Suprapubic skin (tissue), 4 donors: ENCODE measurements at regions not wholly inside any gene's neighbourhood (a gene's known extent, or its start where the extent isn't known, plus 50 kb on each side); places are given as distances from the start of the nearest gene placed in this dataset.

Source experiments
- CTCF ChIP-seq, 2 donors: fragments of 200-600 bp in 1 of 2; fragments of 450-650 bp in 1 of 2; sonication (generic) in 1 of 2; IDR thresholded peaks; one replicate each; pipeline ENCODE4 v1.5.1; 2016 to 2019; ENCODE audit warnings: antibody characterized with exemption in 2 of 2, mild to moderate bottlenecking in 1 of 2, moderate library complexity in 1 of 2
- POLR2A ChIP-seq, 2 donors: fragments of 450-650 bp; IDR thresholded peaks; one replicate each; pipeline ENCODE4 v1.6.1; 2017; ENCODE audit warnings: antibody characterized with exemption in 2 of 2, mild to moderate bottlenecking in 2 of 2, moderate library complexity in 2 of 2
- POLR2AphosphoS5 ChIP-seq, 3 donors: sonication (generic); formaldehyde crosslinking; IDR thresholded peaks; one replicate each; pipeline ENCODE4 v1.6.1; 2017; ENCODE audit warnings: antibody characterized with exemption in 3 of 3

GRCh38 chr16:52004343-52004742 is 542.6 kb downstream of the TOX3 start:
- no peak for TF ChIP-seq CTCF (IDR thresholded peaks at IDR 0.05)
- TF ChIP-seq POLR2A (IDR thresholded peaks at IDR 0.05) = no peak
- no peak for TF ChIP-seq POLR2AphosphoS5 (IDR thresholded peaks at IDR 0.05)
